SK-N-SH treated with all-trans-retinoic acid at 6 μM for 48 hours (cell line): ENCODE measurements at regions not wholly inside any gene's neighbourhood (a gene's known extent, or its start where the extent isn't known, plus 50 kb on each side); places are given as distances from the start of the nearest gene placed in this dataset.

ENCODE experiments used
- ARNTL ChIP-seq: fragments of 450-650 bp; formaldehyde crosslinking; IDR thresholded peaks from 2 replicates; pipeline ENCODE4 v1.5.0; 2020; ENCODE audit warnings: low read depth, mild to moderate bottlenecking, moderate library complexity, borderline replicate concordance
- BACH2 ChIP-seq: fragments of 250-450 bp; sonication (Bioruptor Pico); IDR thresholded peaks from 2 replicates; pipeline ENCODE4 v1.9.0; 2021; ENCODE audit warnings: mild to moderate bottlenecking, borderline replicate concordance
- ESRRG ChIP-seq: fragments of 250-450 bp; sonication (Bioruptor Pico); IDR thresholded peaks from 2 replicates; pipeline ENCODE4 v1.6.1; 2021; ENCODE audit warnings: mild to moderate bottlenecking
- GLIS3 ChIP-seq: fragments of 250-450 bp; sonication (Bioruptor Pico); IDR thresholded peaks from 2 replicates; pipeline ENCODE4 v1.5.0; 2020; ENCODE audit warnings: mild to moderate bottlenecking, moderate library complexity
- OSR1 ChIP-seq: fragments of 250-450 bp; sonication (Bioruptor Pico); IDR thresholded peaks from 2 replicates; pipeline ENCODE4 v1.8.0; 2022; ENCODE audit warnings: moderate library complexity, mild to moderate bottlenecking, inconsistent platforms
- PPARA ChIP-seq: fragments of 250-450 bp; sonication (Bioruptor Pico); IDR thresholded peaks from 2 replicates; pipeline ENCODE4 v1.5.0; 2020; ENCODE audit warnings: mild to moderate bottlenecking, borderline replicate concordance
- RARB ChIP-seq: fragments of 250-450 bp; sonication (Bioruptor Pico); IDR thresholded peaks from 2 replicates; pipeline ENCODE4 v1.8.0; 2021; ENCODE audit warnings: mild to moderate bottlenecking, moderate library complexity
- TOX ChIP-seq: fragments of 250-450 bp; sonication (Bioruptor Pico); IDR thresholded peaks from 2 replicates; pipeline ENCODE4 v1.8.0; 2021; ENCODE audit warnings: mild to moderate bottlenecking, moderate library complexity, borderline replicate concordance
- ZC3H10 ChIP-seq: fragments of 250-450 bp; sonication (Bioruptor Pico); IDR thresholded peaks from 2 replicates; pipeline ENCODE4 v1.5.1; 2021; ENCODE audit warnings: mild to moderate bottlenecking, moderate library complexity
- ZNF70 ChIP-seq: fragments of 450-650 bp; formaldehyde crosslinking; IDR thresholded peaks from 2 replicates; pipeline ENCODE4 v1.5.0; 2020; ENCODE audit warnings: mild to moderate bottlenecking, moderate library complexity
- TF ChIP-seq, protein P1 (sequence below): fragments of 250-450 bp; sonication (Bioruptor Pico); IDR thresholded peaks from 2 replicates; pipeline ENCODE4 v1.8.0; 2020; ENCODE audit warnings: mild to moderate bottlenecking, moderate library complexity, borderline replicate concordance
- TF ChIP-seq, protein P2 (sequence below): fragments of 250-450 bp; sonication (Bioruptor Pico); IDR thresholded peaks from 2 replicates; pipeline ENCODE4 v1.5.0; 2020; ENCODE audit warnings: mild to moderate bottlenecking, moderate library complexity
- TF ChIP-seq, protein P3 (sequence below): fragments of 250-450 bp; sonication (Bioruptor Pico); IDR thresholded peaks from 2 replicates; pipeline ENCODE4 v1.5.1; 2020; ENCODE audit warnings: low read depth, mild to moderate bottlenecking, moderate library complexity
- TF ChIP-seq, protein P4 (sequence below): fragments of 250-450 bp; sonication (Bioruptor Pico); IDR thresholded peaks from 2 replicates; pipeline ENCODE4 v1.5.1; 2021; ENCODE audit warnings: mild to moderate bottlenecking, moderate library complexity

DNA sequence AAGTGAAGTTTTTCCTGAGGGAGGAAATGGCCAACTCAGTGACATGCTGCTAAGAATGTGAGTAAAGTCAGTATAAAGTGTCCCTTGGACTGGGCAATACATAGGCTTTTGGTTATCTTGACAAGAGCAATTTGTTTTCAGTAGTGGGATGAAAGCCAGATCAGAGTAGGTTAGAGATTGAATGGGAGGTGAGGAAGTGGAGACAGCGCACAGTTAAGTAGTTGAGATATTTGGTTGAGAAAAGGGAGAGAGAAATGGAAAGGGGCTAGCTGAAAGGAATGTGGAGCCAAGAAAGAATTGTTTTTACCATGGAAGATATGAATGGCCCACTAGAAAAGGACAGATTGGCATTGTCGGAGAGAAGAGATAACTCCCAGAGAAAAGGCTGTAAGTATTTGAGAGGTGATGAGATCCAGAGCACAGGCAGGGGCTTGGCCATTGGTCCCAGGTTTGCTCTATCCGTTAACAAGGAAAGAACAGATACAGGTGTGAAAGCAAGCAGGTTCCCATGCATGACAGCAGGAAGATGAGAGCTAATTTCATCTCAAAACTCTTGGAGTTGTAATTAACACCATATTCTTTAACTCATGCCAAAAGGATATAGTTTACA is 392.0 kb downstream of the NR2F1-AS1 start:
- TF ChIP-seq, protein P1, sequence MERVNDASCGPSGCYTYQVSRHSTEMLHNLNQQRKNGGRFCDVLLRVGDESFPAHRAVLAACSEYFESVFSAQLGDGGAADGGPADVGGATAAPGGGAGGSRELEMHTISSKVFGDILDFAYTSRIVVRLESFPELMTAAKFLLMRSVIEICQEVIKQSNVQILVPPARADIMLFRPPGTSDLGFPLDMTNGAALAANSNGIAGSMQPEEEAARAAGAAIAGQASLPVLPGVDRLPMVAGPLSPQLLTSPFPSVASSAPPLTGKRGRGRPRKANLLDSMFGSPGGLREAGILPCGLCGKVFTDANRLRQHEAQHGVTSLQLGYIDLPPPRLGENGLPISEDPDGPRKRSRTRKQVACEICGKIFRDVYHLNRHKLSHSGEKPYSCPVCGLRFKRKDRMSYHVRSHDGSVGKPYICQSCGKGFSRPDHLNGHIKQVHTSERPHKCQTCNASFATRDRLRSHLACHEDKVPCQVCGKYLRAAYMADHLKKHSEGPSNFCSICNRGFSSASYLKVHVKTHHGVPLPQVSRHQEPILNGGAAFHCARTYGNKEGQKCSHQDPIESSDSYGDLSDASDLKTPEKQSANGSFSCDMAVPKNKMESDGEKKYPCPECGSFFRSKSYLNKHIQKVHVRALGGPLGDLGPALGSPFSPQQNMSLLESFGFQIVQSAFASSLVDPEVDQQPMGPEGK: no peak
- TF ChIP-seq ZNF70 (no peak), ESRRG (no peak), ZC3H10 (CRISPR knock-in tag) (no peak), TOX (CRISPR knock-in tag) (no peak), PPARA (CRISPR knock-in tag) (no peak), GLIS3 (CRISPR knock-in tag) (no peak), ARNTL (CRISPR knock-in tag) (no peak), OSR1 (CRISPR knock-in tag) (no peak), RARB (CRISPR knock-in tag) (no peak), BACH2 (CRISPR knock-in tag) (no peak)
- TF ChIP-seq, protein P2, sequence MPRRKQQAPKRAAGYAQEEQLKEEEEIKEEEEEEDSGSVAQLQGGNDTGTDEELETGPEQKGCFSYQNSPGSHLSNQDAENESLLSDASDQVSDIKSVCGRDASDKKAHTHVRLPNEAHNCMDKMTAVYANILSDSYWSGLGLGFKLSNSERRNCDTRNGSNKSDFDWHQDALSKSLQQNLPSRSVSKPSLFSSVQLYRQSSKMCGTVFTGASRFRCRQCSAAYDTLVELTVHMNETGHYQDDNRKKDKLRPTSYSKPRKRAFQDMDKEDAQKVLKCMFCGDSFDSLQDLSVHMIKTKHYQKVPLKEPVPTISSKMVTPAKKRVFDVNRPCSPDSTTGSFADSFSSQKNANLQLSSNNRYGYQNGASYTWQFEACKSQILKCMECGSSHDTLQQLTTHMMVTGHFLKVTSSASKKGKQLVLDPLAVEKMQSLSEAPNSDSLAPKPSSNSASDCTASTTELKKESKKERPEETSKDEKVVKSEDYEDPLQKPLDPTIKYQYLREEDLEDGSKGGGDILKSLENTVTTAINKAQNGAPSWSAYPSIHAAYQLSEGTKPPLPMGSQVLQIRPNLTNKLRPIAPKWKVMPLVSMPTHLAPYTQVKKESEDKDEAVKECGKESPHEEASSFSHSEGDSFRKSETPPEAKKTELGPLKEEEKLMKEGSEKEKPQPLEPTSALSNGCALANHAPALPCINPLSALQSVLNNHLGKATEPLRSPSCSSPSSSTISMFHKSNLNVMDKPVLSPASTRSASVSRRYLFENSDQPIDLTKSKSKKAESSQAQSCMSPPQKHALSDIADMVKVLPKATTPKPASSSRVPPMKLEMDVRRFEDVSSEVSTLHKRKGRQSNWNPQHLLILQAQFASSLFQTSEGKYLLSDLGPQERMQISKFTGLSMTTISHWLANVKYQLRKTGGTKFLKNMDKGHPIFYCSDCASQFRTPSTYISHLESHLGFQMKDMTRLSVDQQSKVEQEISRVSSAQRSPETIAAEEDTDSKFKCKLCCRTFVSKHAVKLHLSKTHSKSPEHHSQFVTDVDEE: no peak
- TF ChIP-seq, protein P3, sequence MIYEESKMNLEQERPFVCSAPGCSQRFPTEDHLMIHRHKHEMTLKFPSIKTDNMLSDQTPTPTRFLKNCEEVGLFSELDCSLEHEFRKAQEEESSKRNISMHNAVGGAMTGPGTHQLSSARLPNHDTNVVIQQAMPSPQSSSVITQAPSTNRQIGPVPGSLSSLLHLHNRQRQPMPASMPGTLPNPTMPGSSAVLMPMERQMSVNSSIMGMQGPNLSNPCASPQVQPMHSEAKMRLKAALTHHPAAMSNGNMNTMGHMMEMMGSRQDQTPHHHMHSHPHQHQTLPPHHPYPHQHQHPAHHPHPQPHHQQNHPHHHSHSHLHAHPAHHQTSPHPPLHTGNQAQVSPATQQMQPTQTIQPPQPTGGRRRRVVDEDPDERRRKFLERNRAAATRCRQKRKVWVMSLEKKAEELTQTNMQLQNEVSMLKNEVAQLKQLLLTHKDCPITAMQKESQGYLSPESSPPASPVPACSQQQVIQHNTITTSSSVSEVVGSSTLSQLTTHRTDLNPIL (CRISPR knock-in tag): no peak
- TF ChIP-seq, protein P4, sequence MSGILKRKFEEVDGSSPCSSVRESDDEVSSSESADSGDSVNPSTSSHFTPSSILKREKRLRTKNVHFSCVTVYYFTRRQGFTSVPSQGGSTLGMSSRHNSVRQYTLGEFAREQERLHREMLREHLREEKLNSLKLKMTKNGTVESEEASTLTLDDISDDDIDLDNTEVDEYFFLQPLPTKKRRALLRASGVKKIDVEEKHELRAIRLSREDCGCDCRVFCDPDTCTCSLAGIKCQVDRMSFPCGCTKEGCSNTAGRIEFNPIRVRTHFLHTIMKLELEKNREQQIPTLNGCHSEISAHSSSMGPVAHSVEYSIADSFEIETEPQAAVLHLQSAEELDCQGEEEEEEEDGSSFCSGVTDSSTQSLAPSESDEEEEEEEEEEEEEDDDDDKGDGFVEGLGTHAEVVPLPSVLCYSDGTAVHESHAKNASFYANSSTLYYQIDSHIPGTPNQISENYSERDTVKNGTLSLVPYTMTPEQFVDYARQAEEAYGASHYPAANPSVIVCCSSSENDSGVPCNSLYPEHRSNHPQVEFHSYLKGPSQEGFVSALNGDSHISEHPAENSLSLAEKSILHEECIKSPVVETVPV: no peak
